ENCODE measurements at regions not wholly inside any gene's neighbourhood (a gene's known extent, or its start where the extent isn't known, plus 50 kb on each side); places are given as distances from the start of the nearest gene placed in this dataset.

DNA sequence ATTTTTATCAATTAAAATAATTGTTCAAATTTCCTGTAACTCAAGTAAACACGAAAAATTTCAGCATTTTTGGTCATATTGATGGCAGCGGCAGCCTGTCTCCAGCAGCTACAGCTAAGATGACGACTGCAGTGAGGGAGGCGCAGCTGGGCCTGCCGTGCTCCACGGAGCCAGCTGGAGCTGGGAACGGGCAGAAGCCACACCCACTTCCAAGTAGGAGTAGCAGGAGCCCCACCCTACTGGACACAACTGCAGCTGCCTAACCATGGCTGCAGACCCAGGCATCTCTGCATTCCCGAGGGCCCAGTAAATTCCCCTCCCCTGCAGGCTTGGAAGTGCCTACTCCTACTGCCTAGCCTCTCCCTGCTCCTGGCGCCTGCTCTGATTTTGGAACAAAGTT lies 2031.7 kb downstream of the EFNA5 start:
- Histone ChIP-seq H3K4me2 (ENCODE audit: insufficient read depth, low read length) (no peak overlapping the region), H3K4me3 (replicated peaks in 1 of 3; ENCODE audit: insufficient read depth in 1 of 3, low read depth in 1 of 3, low read length in 3 of 3) (no peak overlapping the region), H3K9ac (replicated peaks; ENCODE audit: extremely low read depth, insufficient read depth, low read length) (no peak overlapping the region), H3K27ac (ENCODE audit: insufficient read depth, low read depth, low read length) (no peak overlapping the region), H2AFZ (ENCODE audit: low read depth, low read length) (no peak overlapping the region), H3K4me1 (ENCODE audit: control insufficient read depth, extremely low read depth, insufficient read depth, low read length) (no peaks in the 10 kb centered on the region), H3K27me3 (ENCODE audit: control insufficient read depth in 2 of 2, insufficient read depth in 2 of 2, low read length in 2 of 2) (no peaks in the 10 kb centered on the region), H3K36me3 (ENCODE audit: control insufficient read depth in 2 of 2, extremely low read depth in 1 of 2, insufficient read depth in 2 of 2, low read length in 2 of 2) (no peaks in the 10 kb centered on the region), H3K79me2 (ENCODE audit: control insufficient read depth, insufficient read depth, low read length) (no peaks in the 10 kb centered on the region), H4K20me1 (replicated peaks; ENCODE audit: control insufficient read depth, extremely low read depth, insufficient read depth, low read length) (no peaks in the 10 kb centered on the region), H3K9me3 (replicated peaks; ENCODE audit: control insufficient read depth, insufficient read depth, low read length) (no peaks in the 10 kb centered on the region), H3K9me1 (replicated peaks; ENCODE audit: control insufficient read depth, extremely low read depth, insufficient read depth, low read length) (no peaks in the 10 kb centered on the region)
- FAIRE-seq = no peak
- intact Hi-C loops (cut with micrococcal nuclease) (no loop called here), dilution Hi-C loops (cut with MboI; ENCODE audit: extremely low pct_ligation_motif_present, low sequenced_read_pairs) (no loop called here)
- no TSS peak for BruUV-seq (replicated peaks)
- no peak for TF ChIP-seq GATA2 (IDR thresholded peaks at IDR 0.05; ENCODE audit: insufficient read depth, insufficient read length, low read depth, low read length)
- TF ChIP-seq, protein P1, sequence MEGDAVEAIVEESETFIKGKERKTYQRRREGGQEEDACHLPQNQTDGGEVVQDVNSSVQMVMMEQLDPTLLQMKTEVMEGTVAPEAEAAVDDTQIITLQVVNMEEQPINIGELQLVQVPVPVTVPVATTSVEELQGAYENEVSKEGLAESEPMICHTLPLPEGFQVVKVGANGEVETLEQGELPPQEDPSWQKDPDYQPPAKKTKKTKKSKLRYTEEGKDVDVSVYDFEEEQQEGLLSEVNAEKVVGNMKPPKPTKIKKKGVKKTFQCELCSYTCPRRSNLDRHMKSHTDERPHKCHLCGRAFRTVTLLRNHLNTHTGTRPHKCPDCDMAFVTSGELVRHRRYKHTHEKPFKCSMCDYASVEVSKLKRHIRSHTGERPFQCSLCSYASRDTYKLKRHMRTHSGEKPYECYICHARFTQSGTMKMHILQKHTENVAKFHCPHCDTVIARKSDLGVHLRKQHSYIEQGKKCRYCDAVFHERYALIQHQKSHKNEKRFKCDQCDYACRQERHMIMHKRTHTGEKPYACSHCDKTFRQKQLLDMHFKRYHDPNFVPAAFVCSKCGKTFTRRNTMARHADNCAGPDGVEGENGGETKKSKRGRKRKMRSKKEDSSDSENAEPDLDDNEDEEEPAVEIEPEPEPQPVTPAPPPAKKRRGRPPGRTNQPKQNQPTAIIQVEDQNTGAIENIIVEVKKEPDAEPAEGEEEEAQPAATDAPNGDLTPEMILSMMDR (IDR thresholded peaks at IDR 0.05; ENCODE audit: extremely low read depth in 1 of 2, insufficient read depth in 1 of 2, low read depth in 1 of 2, low read length in 2 of 2) = no peak
- no peak for TF ChIP-seq POLR2AphosphoS5 (IDR thresholded peaks at IDR 0.05; ENCODE audit: insufficient read depth, low read depth, low read length)
- no peak for TF ChIP-seq FOS (IDR thresholded peaks at IDR 0.05; ENCODE audit: borderline replicate concordance, insufficient read depth, low read length)
- no peak for TF ChIP-seq JUN (IDR thresholded peaks at IDR 0.05; ENCODE audit: borderline replicate concordance, insufficient read depth, insufficient read length, low read depth)
- no peak for TF ChIP-seq POLR2A (IDR thresholded peaks at IDR 0.05; ENCODE audit: low read depth, low read length)
- CTCF ChIA-PET = no interaction called here
- POLR2A ChIA-PET = no interaction called here
- no peak for DNase-seq (ENCODE audit: low read depth, low spot score)

DNA sequence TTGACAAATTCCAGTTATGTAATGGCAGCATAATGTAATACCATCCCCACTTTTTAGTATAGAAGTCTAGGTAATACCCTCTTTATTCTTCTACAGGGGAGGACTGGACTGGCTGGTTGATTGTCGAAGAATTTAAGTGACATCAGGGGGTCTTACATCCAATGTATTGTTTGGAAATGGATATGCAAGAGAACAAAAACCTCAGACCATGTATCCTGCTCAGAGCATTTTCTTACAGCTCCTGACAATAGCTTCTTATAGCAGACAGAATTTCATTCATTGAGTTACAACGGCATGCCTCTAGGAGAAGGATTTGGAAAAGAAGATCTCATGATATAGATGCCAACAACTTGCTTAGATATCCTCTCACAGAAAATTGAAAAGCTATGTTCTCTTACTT lies 2032.3 kb downstream of the EFNA5 start:
- Histone ChIP-seq H3K9me1 (replicated peaks; ENCODE audit: control insufficient read depth, extremely low read depth, insufficient read depth, low read length) (no peaks in the 10 kb centered on the region), H3K9me3 (replicated peaks; ENCODE audit: control insufficient read depth, insufficient read depth, low read length) (no peaks in the 10 kb centered on the region), H3K79me2 (ENCODE audit: control insufficient read depth, insufficient read depth, low read length) (no peaks in the 10 kb centered on the region), H3K27me3 (ENCODE audit: control insufficient read depth in 2 of 2, insufficient read depth in 2 of 2, low read length in 2 of 2) (no peaks in the 10 kb centered on the region), H3K4me3 (replicated peaks in 1 of 3; ENCODE audit: insufficient read depth in 1 of 3, low read depth in 1 of 3, low read length in 3 of 3) (no peak overlapping the region), H4K20me1 (replicated peaks; ENCODE audit: control insufficient read depth, extremely low read depth, insufficient read depth, low read length) (no peaks in the 10 kb centered on the region), H3K27ac (ENCODE audit: insufficient read depth, low read depth, low read length) (no peak overlapping the region), H3K4me1 (ENCODE audit: control insufficient read depth, extremely low read depth, insufficient read depth, low read length) (no peaks in the 10 kb centered on the region), H3K9ac (replicated peaks; ENCODE audit: extremely low read depth, insufficient read depth, low read length) (no peak overlapping the region), H3K4me2 (ENCODE audit: insufficient read depth, low read length) (no peak overlapping the region), H2AFZ (ENCODE audit: low read depth, low read length) (no peak overlapping the region), H3K36me3 (ENCODE audit: control insufficient read depth in 2 of 2, extremely low read depth in 1 of 2, insufficient read depth in 2 of 2, low read length in 2 of 2) (no peaks in the 10 kb centered on the region)
- DNase-seq (ENCODE audit: low read depth, low spot score) (no peak), FAIRE-seq (no peak)
- TF ChIP-seq JUN (IDR thresholded peaks at IDR 0.05; ENCODE audit: borderline replicate concordance, insufficient read depth, insufficient read length, low read depth) (no peak), POLR2A (IDR thresholded peaks at IDR 0.05; ENCODE audit: low read depth, low read length) (no peak), GATA2 (IDR thresholded peaks at IDR 0.05; ENCODE audit: insufficient read depth, insufficient read length, low read depth, low read length) (no peak), FOS (IDR thresholded peaks at IDR 0.05; ENCODE audit: borderline replicate concordance, insufficient read depth, low read length) (no peak), POLR2AphosphoS5 (IDR thresholded peaks at IDR 0.05; ENCODE audit: insufficient read depth, low read depth, low read length) (no peak), MYC (IDR thresholded peaks at IDR 0.05; ENCODE audit: low read depth, low read length) (no peak), MAX (IDR thresholded peaks at IDR 0.05; ENCODE audit: insufficient read depth, insufficient read length) (no peak), EZH2 (IDR thresholded peaks at IDR 0.05; ENCODE audit: borderline replicate concordance, low read depth, low read length, severe bottlenecking) (no peak)
- TF ChIP-seq, protein P1 (IDR thresholded peaks at IDR 0.05; ENCODE audit: extremely low read depth in 1 of 2, insufficient read depth in 1 of 2, low read depth in 1 of 2, low read length in 2 of 2) = no peak
- CTCF ChIA-PET = no interaction called here
- dilution Hi-C loops (cut with MboI; ENCODE audit: extremely low pct_ligation_motif_present, low sequenced_read_pairs) (no loop called here), intact Hi-C loops (cut with micrococcal nuclease) (no loop called here)
- POLR2A ChIA-PET = no interaction called here
- no TSS peak for BruUV-seq (replicated peaks)

Measured in endothelial cell of umbilical vein (primary cell).